ENCODE measurements at regions not wholly inside any gene's neighbourhood (a gene's known extent, or its start where the extent isn't known, plus 50 kb on each side); places are given as distances from the start of the nearest gene placed in this dataset.

GRCh38 chr7:12765431-12766100, 78.1 kb downstream of the ARL4A start:
- no peak for TF ChIP-seq CTCF (IDR thresholded peaks at IDR 0.05; ENCODE audit: low read depth, low read length)
- DNase-seq (ENCODE audit: low read depth, low spot score) = no peak
- H3K4me3 ChIP-seq (ENCODE audit: low read depth, low read length) = no peak overlapping the region
- in situ Hi-C loops (cut with HindIII; ENCODE audit: low sequenced_read_pairs) = no loop called here

GRCh38 chr7:12766416-12766815, 79.0 kb downstream of the ARL4A start:
- in situ Hi-C loops (cut with HindIII; ENCODE audit: low sequenced_read_pairs) = no loop called here

GRCh38 chr7:12768948-12769347, 81.5 kb downstream of the ARL4A start:
- no peak overlapping the region for H3K4me3 ChIP-seq (ENCODE audit: low read depth, low read length)
- DNase-seq (ENCODE audit: low read depth, low spot score) = no peak
- no peak for TF ChIP-seq CTCF (IDR thresholded peaks at IDR 0.05; ENCODE audit: low read depth, low read length)
- in situ Hi-C loops (cut with HindIII; ENCODE audit: low sequenced_read_pairs) = no loop called here

More at GRCh38 chr7:12766416-12766815, 79.0 kb downstream of the ARL4A start:
- no peak for DNase-seq (ENCODE audit: low read depth, low spot score)
- no peak overlapping the region for H3K4me3 ChIP-seq (ENCODE audit: low read depth, low read length)
- TF ChIP-seq CTCF (IDR thresholded peaks at IDR 0.05; ENCODE audit: low read depth, low read length) = no peak

- TF ChIP-seq CTCF (IDR thresholded peaks at IDR 0.05; ENCODE audit: low read depth, low read length) = no peak
- in situ Hi-C loops (cut with HindIII; ENCODE audit: low sequenced_read_pairs) = no loop called here
- no peak overlapping the region for H3K4me3 ChIP-seq (ENCODE audit: low read depth, low read length)
- no peak for DNase-seq (ENCODE audit: low read depth, low spot score)
Measured at GRCh38 chr7:12769444-12769843, 82.0 kb downstream of the ARL4A start.

- no peak for TF ChIP-seq CTCF (IDR thresholded peaks at IDR 0.05; ENCODE audit: low read depth, low read length)
- in situ Hi-C loops (cut with HindIII; ENCODE audit: low sequenced_read_pairs) = no loop called here
- no peak overlapping the region for H3K4me3 ChIP-seq (ENCODE audit: low read depth, low read length)
- no peak for DNase-seq (ENCODE audit: low read depth, low spot score)
Measured at GRCh38 chr7:12770227-12770975, 83.0 kb downstream of the ARL4A start.

GRCh38 chr7:12771378-12771877, 84.0 kb downstream of the ARL4A start:
- in situ Hi-C loops (cut with HindIII; ENCODE audit: low sequenced_read_pairs) = no loop called here
- no peak for TF ChIP-seq CTCF (IDR thresholded peaks at IDR 0.05; ENCODE audit: low read depth, low read length)
- H3K4me3 ChIP-seq (ENCODE audit: low read depth, low read length) = no peak overlapping the region
- DNase-seq (ENCODE audit: low read depth, low spot score) = peak; percentile 71
